SH-SY5Y (cell line): ENCODE measurements at regions not wholly inside any gene's neighbourhood (a gene's known extent, or its start where the extent isn't known, plus 50 kb on each side); places are given as distances from the start of the nearest gene placed in this dataset.

Source experiments
- GATA2 ChIP-seq: IDR thresholded peaks from 2 replicates; pipeline ENCODE4 v1.6.1; 2011; ENCODE audit warnings: mild to moderate bottlenecking, low read depth, low read length
- GATA3 ChIP-seq: IDR thresholded peaks from 2 replicates; pipeline ENCODE4 v1.6.1; 2011; ENCODE audit warnings: low read depth, mild to moderate bottlenecking, low read length, moderate library complexity

DNA sequence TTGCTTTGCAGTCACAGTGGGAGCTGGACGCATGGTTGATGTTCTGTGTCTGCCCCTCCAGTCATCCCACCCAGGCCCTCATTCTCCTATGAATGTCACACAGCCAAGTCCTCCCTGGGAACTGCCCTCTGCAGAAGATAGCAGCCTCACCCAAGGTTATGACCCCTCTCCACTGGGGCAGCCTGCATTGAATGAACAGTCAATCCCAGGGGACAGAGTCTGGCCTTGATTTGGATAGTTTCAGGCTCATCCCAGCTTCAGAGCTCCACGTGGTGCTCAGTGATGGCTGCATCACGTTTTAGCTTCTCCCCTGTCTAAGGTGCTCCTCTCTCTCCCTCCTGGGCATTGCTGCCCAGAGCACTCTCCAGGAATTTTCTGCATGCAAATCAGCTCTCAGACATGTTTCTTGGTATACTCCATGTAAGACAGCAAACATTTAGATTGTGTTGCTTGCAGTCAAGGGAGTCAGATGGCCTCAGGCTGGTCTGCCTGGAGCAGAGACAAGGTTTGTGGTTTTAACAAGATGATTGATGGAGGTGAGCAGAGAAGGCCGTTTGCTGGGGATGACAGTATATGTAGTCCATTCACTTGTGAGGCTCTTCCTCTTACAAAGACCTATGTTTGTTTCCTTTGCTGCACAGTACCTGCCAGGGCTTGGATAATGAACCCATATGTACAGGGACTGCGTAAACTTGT lies 56.1 kb upstream of the MSX1 start:
- TF ChIP-seq GATA2 (no peak), GATA3 (no peak)
